HCT116 (cell line): ENCODE measurements at regions not wholly inside any gene's neighbourhood (a gene's known extent, or its start where the extent isn't known, plus 50 kb on each side); places are given as distances from the start of the nearest gene placed in this dataset.

Source experiments
- ATAC-seq: fragments of 200-7000 bp; cut with Tn5 transposase; 2 replicates; pipeline ENCODE4 v1.9.1; 2020; ENCODE audit warnings: mild to moderate bottlenecking, moderate library complexity
- BruUV-seq: library from RNA; stranded (reverse); fragments of 400-500 nt; replicated peaks from 2 replicates; lab custom pipeline; 2021; lab: Mats Ljungman, UMichigan
- CTCF ChIA-PET: fragments of 300-600 bp; sonication (Branson Sonifier 250); formaldehyde crosslinking; loops from one replicate; lab custom pipeline; 2021; ENCODE audit warnings: antibody characterized with exemption; lab: Charles Lee
- POLR2A ChIA-PET: fragments of 300-600, 350-600 bp; sonication (Branson Sonifier 250); formaldehyde crosslinking; loops from one replicate; lab custom pipeline; 2021; ENCODE audit warnings: antibody characterized with exemption; lab: Charles Lee
- RAD21 ChIA-PET, 2 experiments: fragments of 300-600 bp; sonication (Branson Sonifier 250); formaldehyde crosslinking; loops; one replicate each; lab custom pipeline; 2023; ENCODE audit warnings: low total read pairs in 2 of 2; ENCODE audit not compliant: uncharacterized antibody in 2 of 2, unreplicated experiment in 2 of 2, low non-redundant PET in 1 of 2; lab: Charles Lee
- DNase-seq: peaks from one replicate; pipeline ENCODE4 v3.0.0-alpha.2; 2010; ENCODE audit warnings: low read depth, low spot score
- H2AFZ ChIP-seq: fragments of 200-600 bp; shearing (Covaris generic), sonication (generic); 2 replicates; pipeline ENCODE4 v1.6.1; 2017; ENCODE audit warnings: low read depth, mixed run types, mixed read lengths, antibody characterized with exemption, low read length; ENCODE audit not compliant: poor library complexity, severe bottlenecking
- H3K27ac ChIP-seq: 2 replicates; pipeline ENCODE4 v1.5.1; 2012; ENCODE audit warnings: low read depth, low read length
- H3K27me3 ChIP-seq: fragments of 200-600 bp; sonication (generic); 2 replicates; pipeline ENCODE4 v1.6.1; 2016; ENCODE audit warnings: mixed run types, low read length, mixed read lengths; ENCODE audit not compliant: insufficient read depth
- H3K36me3 ChIP-seq, 2 experiments: fragments of 200-500 bp in 1 of 2; fragments of 200-600 bp in 1 of 2; sonication (Bioruptor generic) in 1 of 2; sonication (generic) in 1 of 2; 2 replicates each; pipeline versions ENCODE4 v1.5.1 to v1.6.1; 2014 to 2016; ENCODE audit warnings: low read length in 2 of 2, inconsistent platforms in 1 of 2, mixed read lengths in 1 of 2, mixed run types in 1 of 2; ENCODE audit not compliant: insufficient read depth in 2 of 2, control insufficient read depth in 1 of 2
- H3K4me1 ChIP-seq, 2 experiments: fragments of 200-600 bp in 1 of 2; sonication (generic) in 1 of 2; 2 replicates each; pipeline versions ENCODE4 v1.5.1 to v1.6.1; 2012 to 2017; ENCODE audit warnings: low read length in 2 of 2, inconsistent platforms in 1 of 2, mild to moderate bottlenecking in 1 of 2, mixed read lengths in 1 of 2, mixed run types in 1 of 2, moderate library complexity in 1 of 2; ENCODE audit not compliant: insufficient read depth in 2 of 2, control insufficient read depth in 1 of 2
- H3K4me2 ChIP-seq: fragments of 200-600 bp; sonication (generic); 2 replicates; pipeline ENCODE4 v1.6.1; 2017; ENCODE audit warnings: mixed run types, low read length, mixed read lengths
- H3K4me3 ChIP-seq, 2 experiments: fragments of 200-600 bp in 1 of 2; sonication (generic) in 1 of 2; replicated peaks in 1 of 2; 2 replicates each; pipeline ENCODE4 v1.5.1; 2011 to 2016; ENCODE audit warnings: low read length in 2 of 2, control low read depth in 1 of 2, low read depth in 1 of 2, mild to moderate bottlenecking in 1 of 2, mixed read lengths in 1 of 2, mixed run types in 1 of 2
- H3K79me2 ChIP-seq: fragments of 200-600 bp; sonication (generic); 2 replicates; pipeline ENCODE4 v1.6.1; 2017; ENCODE audit warnings: mild to moderate bottlenecking, mixed run types, low read length, moderate library complexity, mixed read lengths; ENCODE audit not compliant: insufficient read depth
- H3K9ac ChIP-seq: fragments of 200-600 bp; sonication (generic); 2 replicates; pipeline ENCODE4 v1.6.1; 2016; ENCODE audit warnings: low read length, mixed read lengths
- H3K9me2 ChIP-seq: fragments of 200-600 bp; sonication (generic), shearing (Covaris generic); 2 replicates; pipeline ENCODE4 v1.6.1; 2017; ENCODE audit warnings: mixed run types, mild to moderate bottlenecking, moderate library complexity; ENCODE audit not compliant: insufficient read depth
- H3K9me3 ChIP-seq, 2 experiments: fragments of 200-500 bp in 1 of 2; fragments of 200-600 bp in 1 of 2; sonication (Bioruptor generic) in 1 of 2; sonication (generic) in 1 of 2; 2 replicates each; pipeline ENCODE4 v1.6.1; 2014 to 2017; ENCODE audit warnings: low read length in 2 of 2, mixed read lengths in 2 of 2, inconsistent platforms in 1 of 2, low read depth in 1 of 2, mild to moderate bottlenecking in 1 of 2, mixed run types in 1 of 2, moderate library complexity in 1 of 2; ENCODE audit not compliant: control insufficient read depth in 1 of 2, insufficient read depth in 1 of 2
- H4K20me1 ChIP-seq: fragments of 200-600 bp; sonication (generic), shearing (Covaris generic); 2 replicates; pipeline ENCODE4 v1.6.1; 2017; ENCODE audit warnings: mixed run types, mild to moderate bottlenecking, moderate library complexity; ENCODE audit not compliant: insufficient read depth
- CBX3 ChIP-seq: IDR thresholded peaks from 2 replicates; pipeline ENCODE4 v1.6.1; 2012; ENCODE audit warnings: low read depth
- EZH2 ChIP-seq: fragments of 200-600 bp; sonication (generic); IDR thresholded peaks from 2 replicates; pipeline ENCODE4 v1.6.1; 2017; ENCODE audit warnings: antibody characterized with exemption, mixed run types
- FOSL1 ChIP-seq: IDR thresholded peaks from 2 replicates; pipeline ENCODE4 v1.6.1; 2012; ENCODE audit warnings: low read depth
- JUND ChIP-seq: IDR thresholded peaks from 2 replicates; pipeline ENCODE4 v1.6.1; 2012
- POLR2A ChIP-seq: IDR thresholded peaks from 2 replicates; pipeline ENCODE4 v1.7.0; 2011; ENCODE audit warnings: borderline replicate concordance; ENCODE audit not compliant: insufficient read depth, insufficient read length; ENCODE audit errors: extremely low read depth
- POLR2AphosphoS5 ChIP-seq: IDR thresholded peaks from 2 replicates; pipeline ENCODE4 v1.6.1; 2011; ENCODE audit warnings: mild to moderate bottlenecking, low read depth, low read length, moderate library complexity
- RAD21 ChIP-seq: IDR thresholded peaks from 2 replicates; pipeline ENCODE4 v1.6.1; 2012; ENCODE audit warnings: low read depth, mild to moderate bottlenecking
- SIN3A ChIP-seq: IDR thresholded peaks from 2 replicates; pipeline ENCODE4 v1.6.1; 2012; ENCODE audit warnings: low read depth
- SP1 ChIP-seq: IDR thresholded peaks from 2 replicates; pipeline ENCODE4 v1.6.1; 2012; ENCODE audit warnings: low read depth
- SRF ChIP-seq: IDR thresholded peaks from 2 replicates; pipeline ENCODE4 v1.6.1; 2012; ENCODE audit warnings: low read depth
- TCF7L2 ChIP-seq: IDR thresholded peaks from 2 replicates; pipeline ENCODE4 v1.7.0; 2011; ENCODE audit warnings: borderline replicate concordance, inconsistent platforms; ENCODE audit not compliant: insufficient read depth, insufficient read length; ENCODE audit errors: extremely low read depth
- YY1 ChIP-seq: IDR thresholded peaks from 2 replicates; pipeline ENCODE4 v1.6.1; 2011; ENCODE audit warnings: low read length, low read depth, moderate library complexity, mild to moderate bottlenecking; ENCODE audit not compliant: insufficient replicate concordance; ENCODE audit errors: extremely low read depth
- ZFX ChIP-seq: fragments of 450-650 bp; IDR thresholded peaks from 2 replicates; pipeline ENCODE4 v1.6.1; 2017
- ZNF274 ChIP-seq: fragments of 200-500 bp; sonication (Bioruptor generic); IDR thresholded peaks from 2 replicates; pipeline ENCODE4 v1.6.1; 2014; ENCODE audit warnings: mild to moderate bottlenecking, low read depth, low read length, inconsistent platforms
- intact Hi-C: fragments of 100-400 bp; cut with micrococcal nuclease; formaldehyde crosslinking; loops from 2 replicates; pipeline ENCODE4 v1.10.0; 2022
- TF ChIP-seq, protein P1 (sequence below): IDR thresholded peaks from 2 replicates; pipeline ENCODE4 v1.6.1; 2012; ENCODE audit warnings: low read depth
- TF ChIP-seq, protein P2 (sequence below): IDR thresholded peaks from 2 replicates; pipeline ENCODE4 v1.6.1; 2012
- TF ChIP-seq, protein P3 (sequence below), 3 experiments: fragments of 200-600 bp in 1 of 3; sonication (generic) in 1 of 3; IDR thresholded peaks in 2 of 3; conservative IDR thresholded peaks in 1 of 3; 2 replicates each; pipeline ENCODE4 v1.5.1; 2012 to 2017; ENCODE audit warnings: low read depth in 2 of 3, low read length in 2 of 3, antibody characterized with exemption in 1 of 3, borderline replicate concordance in 1 of 3, control low read depth in 1 of 3, mild to moderate bottlenecking in 1 of 3, mixed read lengths in 1 of 3, mixed run types in 1 of 3, moderate library complexity in 1 of 3; ENCODE audit not compliant: insufficient read depth in 1 of 3
- TF ChIP-seq, protein P4 (sequence below): IDR thresholded peaks from 2 replicates; pipeline ENCODE4 v1.6.1; 2012

DNA sequence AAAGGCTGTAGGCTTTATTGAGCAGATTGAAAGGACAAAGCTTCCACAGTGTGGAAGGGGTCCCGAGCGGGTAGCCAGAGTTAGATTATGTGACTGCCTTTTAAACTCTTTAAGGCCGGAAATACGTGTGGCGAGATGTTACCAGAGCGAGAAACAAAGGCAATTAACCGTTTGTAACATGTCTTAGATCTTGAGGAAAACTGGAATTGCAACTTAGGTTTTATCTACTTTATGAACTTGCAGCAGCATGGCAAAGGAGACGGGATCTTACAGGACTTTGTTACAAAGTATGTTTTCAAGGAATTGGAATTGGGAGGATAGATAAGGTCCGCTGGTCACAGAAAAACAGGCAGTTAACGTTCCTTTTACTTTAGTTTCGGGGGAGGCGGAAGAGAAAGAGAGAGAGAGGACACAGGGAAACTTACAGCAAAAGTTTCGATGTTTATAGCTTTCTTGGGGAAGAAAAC is 594.7 kb upstream of the ADGRB3 start:
- Histone ChIP-seq H3K9ac (no peak overlapping the region), H3K79me2 (no peaks in the 10 kb centered on the region), H2AFZ (no peak overlapping the region), H4K20me1 (no peaks in the 10 kb centered on the region), H3K36me3 (no peaks in the 10 kb centered on the region), H3K4me3 (no peak overlapping the region), H3K9me2 (no peaks in the 10 kb centered on the region), H3K4me1 (no peaks in the 10 kb centered on the region), H3K4me2 (no peak overlapping the region), H3K27ac (no peak overlapping the region), H3K27me3 (no peaks in the 10 kb centered on the region), H3K9me3 (peaks cover 9% of the 10 kb centered on the region in 2 experiments; a peak in 3 of 4 replicates)
- no TSS peak for BruUV-seq
- intact Hi-C loops = no loop called here
- CTCF ChIA-PET = no interaction called here
- no peak for ATAC-seq
- TF ChIP-seq, protein P1, sequence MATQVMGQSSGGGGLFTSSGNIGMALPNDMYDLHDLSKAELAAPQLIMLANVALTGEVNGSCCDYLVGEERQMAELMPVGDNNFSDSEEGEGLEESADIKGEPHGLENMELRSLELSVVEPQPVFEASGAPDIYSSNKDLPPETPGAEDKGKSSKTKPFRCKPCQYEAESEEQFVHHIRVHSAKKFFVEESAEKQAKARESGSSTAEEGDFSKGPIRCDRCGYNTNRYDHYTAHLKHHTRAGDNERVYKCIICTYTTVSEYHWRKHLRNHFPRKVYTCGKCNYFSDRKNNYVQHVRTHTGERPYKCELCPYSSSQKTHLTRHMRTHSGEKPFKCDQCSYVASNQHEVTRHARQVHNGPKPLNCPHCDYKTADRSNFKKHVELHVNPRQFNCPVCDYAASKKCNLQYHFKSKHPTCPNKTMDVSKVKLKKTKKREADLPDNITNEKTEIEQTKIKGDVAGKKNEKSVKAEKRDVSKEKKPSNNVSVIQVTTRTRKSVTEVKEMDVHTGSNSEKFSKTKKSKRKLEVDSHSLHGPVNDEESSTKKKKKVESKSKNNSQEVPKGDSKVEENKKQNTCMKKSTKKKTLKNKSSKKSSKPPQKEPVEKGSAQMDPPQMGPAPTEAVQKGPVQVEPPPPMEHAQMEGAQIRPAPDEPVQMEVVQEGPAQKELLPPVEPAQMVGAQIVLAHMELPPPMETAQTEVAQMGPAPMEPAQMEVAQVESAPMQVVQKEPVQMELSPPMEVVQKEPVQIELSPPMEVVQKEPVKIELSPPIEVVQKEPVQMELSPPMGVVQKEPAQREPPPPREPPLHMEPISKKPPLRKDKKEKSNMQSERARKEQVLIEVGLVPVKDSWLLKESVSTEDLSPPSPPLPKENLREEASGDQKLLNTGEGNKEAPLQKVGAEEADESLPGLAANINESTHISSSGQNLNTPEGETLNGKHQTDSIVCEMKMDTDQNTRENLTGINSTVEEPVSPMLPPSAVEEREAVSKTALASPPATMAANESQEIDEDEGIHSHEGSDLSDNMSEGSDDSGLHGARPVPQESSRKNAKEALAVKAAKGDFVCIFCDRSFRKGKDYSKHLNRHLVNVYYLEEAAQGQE = no peak
- TF ChIP-seq POLR2A (no peak), ZFX (no peak), POLR2AphosphoS5 (no peak), JUND (no peak), CBX3 (no peak), TCF7L2 (no peak), SP1 (no peak), EZH2 (no peak), RAD21 (no peak), SRF (no peak), FOSL1 (no peak), SIN3A (no peak), YY1 (no peak), ZNF274 (no peak)
- TF ChIP-seq, protein P2, sequence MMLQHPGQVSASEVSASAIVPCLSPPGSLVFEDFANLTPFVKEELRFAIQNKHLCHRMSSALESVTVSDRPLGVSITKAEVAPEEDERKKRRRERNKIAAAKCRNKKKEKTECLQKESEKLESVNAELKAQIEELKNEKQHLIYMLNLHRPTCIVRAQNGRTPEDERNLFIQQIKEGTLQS = no peak
- TF ChIP-seq, protein P3, sequence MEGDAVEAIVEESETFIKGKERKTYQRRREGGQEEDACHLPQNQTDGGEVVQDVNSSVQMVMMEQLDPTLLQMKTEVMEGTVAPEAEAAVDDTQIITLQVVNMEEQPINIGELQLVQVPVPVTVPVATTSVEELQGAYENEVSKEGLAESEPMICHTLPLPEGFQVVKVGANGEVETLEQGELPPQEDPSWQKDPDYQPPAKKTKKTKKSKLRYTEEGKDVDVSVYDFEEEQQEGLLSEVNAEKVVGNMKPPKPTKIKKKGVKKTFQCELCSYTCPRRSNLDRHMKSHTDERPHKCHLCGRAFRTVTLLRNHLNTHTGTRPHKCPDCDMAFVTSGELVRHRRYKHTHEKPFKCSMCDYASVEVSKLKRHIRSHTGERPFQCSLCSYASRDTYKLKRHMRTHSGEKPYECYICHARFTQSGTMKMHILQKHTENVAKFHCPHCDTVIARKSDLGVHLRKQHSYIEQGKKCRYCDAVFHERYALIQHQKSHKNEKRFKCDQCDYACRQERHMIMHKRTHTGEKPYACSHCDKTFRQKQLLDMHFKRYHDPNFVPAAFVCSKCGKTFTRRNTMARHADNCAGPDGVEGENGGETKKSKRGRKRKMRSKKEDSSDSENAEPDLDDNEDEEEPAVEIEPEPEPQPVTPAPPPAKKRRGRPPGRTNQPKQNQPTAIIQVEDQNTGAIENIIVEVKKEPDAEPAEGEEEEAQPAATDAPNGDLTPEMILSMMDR (IDR thresholded peaks at IDR 0.05 in 2 of 3, conservative IDR thresholded peaks at IDR 0.05 in 1 of 3; ENCODE audit: borderline replicate concordance in 1 of 3, insufficient read depth in 1 of 3, low read depth in 2 of 3, low read length in 2 of 3) = no peak
- TF ChIP-seq, protein P4, sequence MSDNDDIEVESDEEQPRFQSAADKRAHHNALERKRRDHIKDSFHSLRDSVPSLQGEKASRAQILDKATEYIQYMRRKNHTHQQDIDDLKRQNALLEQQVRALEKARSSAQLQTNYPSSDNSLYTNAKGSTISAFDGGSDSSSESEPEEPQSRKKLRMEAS = no peak
- POLR2A ChIA-PET = no interaction called here
- DNase-seq = no peak
- RAD21 ChIA-PET = no interaction called here
